Jurkat, Clone E6-1 (cell line): ENCODE measurements at regions not wholly inside any gene's neighbourhood (a gene's known extent, or its start where the extent isn't known, plus 50 kb on each side); places are given as distances from the start of the nearest gene placed in this dataset.

Experiments
- DNase-seq: peaks from one replicate; pipeline ENCODE4 v3.0.0-alpha.2; 2011; ENCODE audit warnings: low read depth, low spot score
- H3K4me3 ChIP-seq: 2 replicates; pipeline ENCODE4 v1.5.1; 2011; ENCODE audit warnings: mild to moderate bottlenecking, low read length, control low read depth, moderate library complexity

DNA sequence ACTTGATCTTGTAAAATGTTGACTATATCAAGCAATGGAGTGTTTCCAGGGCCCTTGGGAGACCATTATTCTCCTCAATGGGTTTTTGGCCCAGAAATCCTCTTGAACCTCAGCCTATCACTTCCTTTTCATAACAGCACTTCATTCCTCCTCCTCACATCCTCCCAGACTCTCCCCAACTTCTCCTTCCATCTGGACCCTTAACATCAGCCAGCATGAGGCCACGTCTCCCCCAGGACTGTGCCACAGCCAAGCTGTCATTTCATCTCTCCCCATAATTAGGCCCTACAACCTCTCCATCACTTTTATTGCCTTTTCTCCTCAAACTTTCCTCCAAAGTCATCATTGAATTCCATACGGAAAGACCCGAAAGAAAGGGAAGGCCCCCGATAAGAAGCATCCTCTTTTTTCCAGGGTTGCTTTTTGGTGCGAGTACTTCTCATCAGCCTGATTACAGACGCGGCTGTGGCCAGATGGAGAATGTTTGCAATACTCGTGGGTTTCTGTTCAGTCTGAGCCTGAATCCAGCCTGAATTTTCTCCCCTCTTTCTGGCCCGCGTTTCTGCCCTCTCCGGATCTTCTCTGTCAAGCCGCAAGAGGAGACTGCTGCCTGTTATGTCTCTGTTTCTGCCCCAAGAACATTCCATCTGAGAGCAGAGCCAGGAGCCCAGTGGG is 52.7 kb upstream of the SLC25A33 start:
- no peak overlapping the region for H3K4me3 ChIP-seq
- DNase-seq: no peak
